ENCODE measurements at regions not wholly inside any gene's neighbourhood (a gene's known extent, or its start where the extent isn't known, plus 50 kb on each side); places are given as distances from the start of the nearest gene placed in this dataset.

- H3K36me3 ChIP-seq (ENCODE audit: low read depth) = no peaks in the 10 kb centered on the region
- peaks cover 7% of the 10 kb centered on the region for H3F3A ChIP-seq (ENCODE audit: insufficient read depth)
- H3K9ac ChIP-seq = no peak overlapping the region
- no peak overlapping the region for H3K4me3 ChIP-seq
- 0 out of 2 replicates have a peak overlapping the region, but pooled peaks have one; percentile 4 for H2AFZ ChIP-seq
- H3K4me2 ChIP-seq (ENCODE audit: unreplicated experiment) = peak overlapping the region; percentile 62
- no peaks in the 10 kb centered on the region for H4K20me1 ChIP-seq (ENCODE audit: insufficient read depth)
- H3K79me2 ChIP-seq (ENCODE audit: insufficient read depth) = no peaks in the 10 kb centered on the region
- 93 to 97% methylated on average over 6 of the region's 6 CpGs for WGBS, 2 experiments (ENCODE audit: low coverage in 1 of 2, low lambda C conversion rate in 2 of 2, missing lambda C conversion rate in 2 of 2)
- peak overlapping the region; percentile 31; the same call in 1 of the 2 replicates for H3K27ac ChIP-seq
- TF ChIP-seq EZH2phosphoT487 (IDR thresholded peaks at IDR 0.05; ENCODE audit: insufficient read depth, low read depth) (no peak), EZH2 (IDR thresholded peaks at IDR 0.05; ENCODE audit: insufficient read depth, poor library complexity, severe bottlenecking) (no peak)
- DNase-seq = no peak
- no peaks in the 10 kb centered on the region for H3K9me3 ChIP-seq (ENCODE audit: low read depth)
- no peaks in the 10 kb centered on the region for H3K9me2 ChIP-seq (ENCODE audit: insufficient read depth)
- no peaks in the 10 kb centered on the region for H3K27me3 ChIP-seq (replicated peaks; ENCODE audit: insufficient read depth)
- peaks cover 26% of the 10 kb centered on the region for H3K4me1 ChIP-seq (ENCODE audit: insufficient read depth)
- in situ Hi-C loops (cut with MboI) = no loop called here
These were observed 542.7 kb downstream of the TNS3 start for GRCh38 chr7:47039089-47039648.

- Histone ChIP-seq H3K9me3 (ENCODE audit: low read depth) (no peaks in the 10 kb centered on the region), H3K4me1 (ENCODE audit: insufficient read depth) (peaks cover 29% of the 10 kb centered on the region), H3K9me2 (ENCODE audit: insufficient read depth) (no peaks in the 10 kb centered on the region), H3K36me3 (ENCODE audit: low read depth) (no peaks in the 10 kb centered on the region), H3K4me3 (no peak overlapping the region), H3K9ac (no peak overlapping the region), H3K27ac (no peak overlapping the region), H3K79me2 (ENCODE audit: insufficient read depth) (no peaks in the 10 kb centered on the region), H2AFZ (no peak overlapping the region), H3K4me2 (ENCODE audit: unreplicated experiment) (no peak overlapping the region), H3K27me3 (replicated peaks; ENCODE audit: insufficient read depth) (no peaks in the 10 kb centered on the region), H4K20me1 (ENCODE audit: insufficient read depth) (no peaks in the 10 kb centered on the region), H3F3A (ENCODE audit: insufficient read depth) (peaks cover 7% of the 10 kb centered on the region)
- 97% methylated on average over 6 of the region's 6 CpGs for WGBS, 2 experiments (ENCODE audit: low coverage in 1 of 2, low lambda C conversion rate in 2 of 2, missing lambda C conversion rate in 2 of 2)
- in situ Hi-C loops (cut with MboI) = no loop called here
- no peak for DNase-seq
- no peak for TF ChIP-seq EZH2 (IDR thresholded peaks at IDR 0.05; ENCODE audit: insufficient read depth, poor library complexity, severe bottlenecking)
- no peak for TF ChIP-seq EZH2phosphoT487 (IDR thresholded peaks at IDR 0.05; ENCODE audit: insufficient read depth, low read depth)
These were observed 543.3 kb downstream of the TNS3 start for GRCh38 chr7:47038621-47039020.

- H3K36me3 ChIP-seq (ENCODE audit: low read depth) = no peaks in the 10 kb centered on the region
- no peak overlapping the region for H2AFZ ChIP-seq
- no peaks in the 10 kb centered on the region for H3K9me2 ChIP-seq (ENCODE audit: insufficient read depth)
- H3K27me3 ChIP-seq (replicated peaks; ENCODE audit: insufficient read depth) = no peaks in the 10 kb centered on the region
- H3K9ac ChIP-seq = no peak overlapping the region
- TF ChIP-seq EZH2phosphoT487 (IDR thresholded peaks at IDR 0.05; ENCODE audit: insufficient read depth, low read depth) (no peak), EZH2 (IDR thresholded peaks at IDR 0.05; ENCODE audit: insufficient read depth, poor library complexity, severe bottlenecking) (no peak)
- no peak for DNase-seq
- WGBS, 2 experiments (ENCODE audit: low coverage in 1 of 2, low lambda C conversion rate in 2 of 2, missing lambda C conversion rate in 2 of 2) = 95 to 97% methylated on average over 7 of the region's 7 CpGs
- H3F3A ChIP-seq (ENCODE audit: insufficient read depth) = peaks cover 7% of the 10 kb centered on the region
- H3K4me3 ChIP-seq = no peak overlapping the region
- no peaks in the 10 kb centered on the region for H4K20me1 ChIP-seq (ENCODE audit: insufficient read depth)
- H3K79me2 ChIP-seq (ENCODE audit: insufficient read depth) = no peaks in the 10 kb centered on the region
- no peak overlapping the region for H3K27ac ChIP-seq
- in situ Hi-C loops (cut with MboI) = no loop called here
- no peaks in the 10 kb centered on the region for H3K9me3 ChIP-seq (ENCODE audit: low read depth)
- peaks cover 23% of the 10 kb centered on the region for H3K4me1 ChIP-seq (ENCODE audit: insufficient read depth)
- H3K4me2 ChIP-seq (ENCODE audit: unreplicated experiment) = no peak overlapping the region
These were observed 544.3 kb downstream of the TNS3 start for GRCh38 chr7:47037607-47038006.

GRCh38 chr7:47036909-47037308, 545.0 kb downstream of the TNS3 start:
- WGBS, 2 experiments (ENCODE audit: low coverage in 1 of 2, low lambda C conversion rate in 2 of 2, missing lambda C conversion rate in 2 of 2) = 84 to 88% methylated on average over 6 of the region's 6 CpGs
- Histone ChIP-seq H3K4me2 (ENCODE audit: unreplicated experiment) (no peak overlapping the region), H3K4me3 (no peak overlapping the region), H3F3A (ENCODE audit: insufficient read depth) (peaks cover 7% of the 10 kb centered on the region), H3K9me2 (ENCODE audit: insufficient read depth) (no peaks in the 10 kb centered on the region), H4K20me1 (ENCODE audit: insufficient read depth) (no peaks in the 10 kb centered on the region), H3K27ac (no peak overlapping the region), H2AFZ (no peak overlapping the region), H3K4me1 (ENCODE audit: insufficient read depth) (peaks cover 23% of the 10 kb centered on the region), H3K79me2 (ENCODE audit: insufficient read depth) (no peaks in the 10 kb centered on the region), H3K9ac (no peak overlapping the region), H3K36me3 (ENCODE audit: low read depth) (no peaks in the 10 kb centered on the region), H3K9me3 (ENCODE audit: low read depth) (no peaks in the 10 kb centered on the region), H3K27me3 (replicated peaks; ENCODE audit: insufficient read depth) (no peaks in the 10 kb centered on the region)
- in situ Hi-C loops (cut with MboI) = no loop called here
- no peak for TF ChIP-seq EZH2 (IDR thresholded peaks at IDR 0.05; ENCODE audit: insufficient read depth, poor library complexity, severe bottlenecking)
- TF ChIP-seq EZH2phosphoT487 (IDR thresholded peaks at IDR 0.05; ENCODE audit: insufficient read depth, low read depth) = no peak
- DNase-seq = no peak

GRCh38 chr7:47035522-47035921, 546.4 kb downstream of the TNS3 start:
- Histone ChIP-seq H3K79me2 (ENCODE audit: insufficient read depth) (no peaks in the 10 kb centered on the region), H3K27me3 (replicated peaks; ENCODE audit: insufficient read depth) (no peaks in the 10 kb centered on the region), H3K4me3 (no peak overlapping the region), H3K9me2 (ENCODE audit: insufficient read depth) (no peaks in the 10 kb centered on the region), H3K27ac (no peak overlapping the region), H3K9ac (no peak overlapping the region), H3K36me3 (ENCODE audit: low read depth) (no peaks in the 10 kb centered on the region), H3F3A (ENCODE audit: insufficient read depth) (peaks cover 7% of the 10 kb centered on the region), H3K9me3 (ENCODE audit: low read depth) (no peaks in the 10 kb centered on the region), H4K20me1 (ENCODE audit: insufficient read depth) (no peaks in the 10 kb centered on the region), H2AFZ (no peak overlapping the region), H3K4me2 (ENCODE audit: unreplicated experiment) (no peak overlapping the region), H3K4me1 (ENCODE audit: insufficient read depth) (peaks cover 23% of the 10 kb centered on the region)
- in situ Hi-C loops (cut with MboI) = no loop called here
- DNase-seq = no peak
- TF ChIP-seq EZH2 (IDR thresholded peaks at IDR 0.05; ENCODE audit: insufficient read depth, poor library complexity, severe bottlenecking) (no peak), EZH2phosphoT487 (IDR thresholded peaks at IDR 0.05; ENCODE audit: insufficient read depth, low read depth) (no peak)
- WGBS, 2 experiments (ENCODE audit: low coverage in 1 of 2, low lambda C conversion rate in 2 of 2, missing lambda C conversion rate in 2 of 2) = 93 to 98% methylated on average over 2 of the region's 2 CpGs

All from GM23248 (cell line).